ENCODE measurements at regions not wholly inside any gene's neighbourhood (a gene's known extent, or its start where the extent isn't known, plus 50 kb on each side); places are given as distances from the start of the nearest gene placed in this dataset.
A peak's percentile ranks its signal among the peaks of the same experiment; 100 is the strongest.

DNA sequence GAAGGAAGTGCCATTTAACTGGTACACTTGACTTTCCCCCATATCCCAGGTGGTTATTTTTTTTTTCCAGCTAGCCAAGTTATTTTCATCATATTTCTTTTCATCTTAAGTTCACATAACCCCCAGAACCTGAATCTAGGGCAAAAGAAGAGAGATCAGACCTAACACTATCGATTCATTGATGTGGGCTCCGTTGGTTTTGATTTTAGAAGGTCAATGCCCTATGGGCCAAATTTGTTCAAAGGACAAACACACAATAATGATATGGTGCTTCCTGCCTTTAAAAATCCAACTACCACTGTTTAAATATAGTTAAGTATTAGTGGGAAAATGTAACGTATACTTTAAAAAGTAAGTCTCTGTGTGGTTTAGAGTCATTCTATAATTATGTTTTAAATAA is 665.7 kb downstream of the ZNF674 start:
- no peak for DNase-seq (ENCODE audit: low read depth in 2 of 2)

DNA sequence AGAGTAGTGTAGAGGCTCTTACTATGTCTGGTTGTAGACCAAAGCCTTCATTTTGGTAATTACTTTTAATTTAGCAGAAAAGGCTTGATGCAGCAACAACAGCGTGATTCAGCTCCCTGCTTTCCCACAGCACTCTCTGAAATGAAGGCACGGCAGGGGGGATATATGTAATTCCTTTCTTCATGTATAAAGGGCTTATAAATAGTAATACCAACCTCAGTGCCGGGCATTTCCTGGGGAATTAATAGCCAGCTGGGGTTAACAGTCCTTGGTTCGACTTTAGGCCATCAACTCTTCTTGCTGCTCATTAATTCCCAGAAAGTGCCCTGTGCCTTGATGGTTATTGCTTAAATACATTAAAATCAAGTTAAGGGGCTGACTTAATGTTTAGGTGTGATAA is 669.0 kb downstream of the ZNF674 start:
- no peak for DNase-seq (ENCODE audit: low read depth in 2 of 2)

DNA sequence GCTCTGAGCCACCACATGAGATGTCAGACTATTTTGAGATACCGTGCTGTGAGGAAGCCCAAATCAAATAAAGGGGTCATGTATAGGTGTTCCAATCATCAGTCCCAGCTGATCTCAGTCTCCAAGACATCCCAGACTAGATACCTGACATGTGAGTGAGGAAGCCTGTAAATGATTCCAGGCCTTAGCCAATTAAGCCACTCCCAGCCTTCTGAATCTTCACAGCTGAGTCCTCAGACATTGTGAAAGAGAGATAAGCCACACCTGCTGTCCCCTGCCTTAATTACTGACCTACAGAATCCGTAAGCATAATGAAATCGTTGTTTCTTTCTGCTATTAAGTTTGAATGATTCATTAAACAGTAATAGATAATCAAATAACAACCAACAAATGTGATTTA is 671.4 kb downstream of the ZNF674 start:
- DNase-seq (ENCODE audit: low read depth in 2 of 2), result no peak

DNA sequence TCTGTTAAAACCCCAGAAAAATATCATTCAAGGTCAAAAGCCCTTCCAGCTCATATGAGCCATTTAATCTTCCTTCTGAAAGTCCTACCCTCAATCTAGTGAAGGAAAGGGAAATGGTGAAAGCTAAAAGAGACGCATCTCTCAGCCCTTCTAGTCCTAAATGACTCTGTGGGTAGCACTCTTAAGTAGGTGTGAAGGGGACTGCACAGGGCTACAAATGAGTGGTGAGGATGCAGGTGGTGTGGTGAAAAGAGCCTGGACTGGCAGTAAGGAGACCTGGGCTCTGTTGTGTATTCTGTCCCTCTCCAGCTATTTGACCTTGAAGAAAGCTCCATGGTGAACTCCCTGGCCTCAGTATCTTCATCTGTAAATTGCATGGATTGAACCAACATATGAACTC is 671.8 kb upstream of the DIPK2B start:
- no peak for DNase-seq (ENCODE audit: low read depth in 2 of 2)

DNA sequence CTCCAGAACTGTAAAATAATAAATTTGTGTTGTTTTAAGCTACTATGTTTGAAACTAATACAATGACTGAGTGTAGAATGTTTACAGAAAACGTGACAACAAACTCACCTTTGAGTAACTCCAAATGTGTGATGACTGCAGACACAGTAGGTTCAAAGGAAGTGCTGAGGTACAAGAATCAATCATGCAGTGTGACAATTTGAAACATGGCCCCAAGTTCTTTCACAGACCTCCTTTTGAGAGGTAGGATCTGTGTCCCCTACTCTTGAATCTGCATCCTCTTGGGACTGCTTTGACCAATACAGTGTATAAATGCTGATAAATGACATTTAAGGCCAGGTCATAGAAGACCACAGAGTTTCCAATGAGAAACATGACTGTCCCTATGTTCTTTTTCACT is 667.7 kb upstream of the DIPK2B start:
- no peak for DNase-seq (ENCODE audit: low read depth in 2 of 2)

DNA sequence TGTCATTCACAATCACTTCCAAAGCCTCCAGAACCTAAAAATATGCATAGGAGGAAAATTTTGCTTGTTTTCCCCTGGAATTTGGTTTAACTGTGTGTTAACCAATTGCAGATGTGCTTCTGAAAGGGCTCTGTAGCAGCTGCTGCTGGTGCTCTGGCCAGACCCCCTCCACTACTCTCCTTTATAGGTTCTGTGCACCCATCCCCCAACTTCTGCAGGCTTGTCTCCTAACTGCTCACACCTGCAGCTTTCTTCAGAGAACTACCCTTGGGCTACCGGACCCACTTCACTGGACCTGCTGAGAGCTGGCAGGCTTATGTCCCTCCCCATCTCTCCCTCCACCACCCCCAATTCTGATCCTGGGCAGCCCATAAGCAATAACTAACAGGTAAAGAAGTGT is 662.1 kb upstream of the DIPK2B start:
- DNase-seq (ENCODE audit: low read depth in 2 of 2), result no peak

DNA sequence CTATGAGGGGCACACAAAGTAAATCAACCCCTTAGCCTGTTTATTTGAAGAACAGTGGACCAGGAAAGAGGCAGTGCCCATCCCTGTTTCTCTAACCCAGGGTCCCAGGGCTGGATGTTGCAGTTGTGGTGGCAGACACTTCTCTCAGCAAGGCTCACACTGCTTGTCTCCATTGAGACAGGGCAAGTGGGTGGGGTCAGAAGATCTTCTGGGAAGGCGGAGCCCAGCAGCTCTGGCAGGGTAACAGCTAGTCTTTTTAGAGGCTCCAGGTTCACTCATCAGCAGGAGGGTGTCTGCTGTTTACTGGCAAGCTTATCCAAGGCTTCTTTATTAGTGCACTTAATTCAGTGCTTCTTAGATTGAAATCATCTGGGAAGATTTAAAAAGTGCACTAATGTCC is 659.8 kb upstream of the DIPK2B start:
- DNase-seq (ENCODE audit: low read depth in 2 of 2), result no peak

DNA sequence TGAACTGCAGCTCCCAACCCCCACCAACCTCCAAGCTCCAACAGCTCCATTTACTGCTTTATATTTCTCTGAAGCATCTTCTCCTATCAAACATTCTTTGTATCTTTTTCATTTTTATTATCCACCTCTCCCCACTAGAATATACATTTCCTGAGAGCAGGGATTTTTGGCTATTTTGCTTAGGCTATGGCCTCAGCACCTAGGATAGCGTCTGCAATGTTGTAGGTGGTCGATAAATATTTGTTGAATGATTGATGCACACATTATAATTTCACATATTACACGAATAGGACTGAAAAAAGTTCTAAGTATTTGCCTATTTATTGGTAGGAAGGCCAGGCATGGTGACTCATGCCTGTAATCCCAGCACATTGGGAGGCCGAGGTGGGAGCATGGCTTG is 658.7 kb upstream of the DIPK2B start:
- DNase-seq (ENCODE audit: low read depth in 2 of 2), result no peak

GRCh38 chrX:45852884-45853283 is 652.2 kb upstream of the DIPK2B start:
- DNase-seq (ENCODE audit: low read depth in 2 of 2), result no peak

DNA sequence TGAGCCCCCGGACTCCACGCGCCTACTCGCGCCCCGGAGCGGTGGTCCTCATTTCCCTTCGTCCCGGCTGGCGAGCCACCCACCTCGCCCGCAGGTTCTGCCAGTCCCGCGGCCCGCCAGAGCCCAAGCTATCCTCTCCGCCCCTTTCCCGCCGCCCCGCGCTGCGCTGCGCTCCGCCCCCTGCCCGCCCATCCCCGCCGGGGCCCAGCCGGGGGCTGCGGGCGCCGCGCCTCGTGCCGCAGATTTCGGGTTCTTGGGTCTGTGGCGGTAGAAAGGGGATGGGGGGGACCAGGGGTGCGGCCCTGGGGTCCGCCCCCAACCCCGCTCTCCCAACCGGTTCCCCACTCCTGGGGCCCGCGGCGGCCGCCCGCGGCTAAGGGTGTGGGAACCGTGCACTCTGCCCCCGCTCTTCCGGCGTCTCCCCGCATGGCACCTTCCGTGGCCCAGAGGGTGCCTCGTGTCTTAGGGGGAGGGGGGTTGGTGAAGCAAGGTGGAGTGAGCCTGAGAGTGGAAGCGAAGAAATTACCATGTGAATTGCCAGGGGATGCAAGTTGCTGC is 650.8 kb upstream of the DIPK2B start:
- DNase-seq (ENCODE audit: low read depth in 2 of 2), result peak; percentile 50

DNA sequence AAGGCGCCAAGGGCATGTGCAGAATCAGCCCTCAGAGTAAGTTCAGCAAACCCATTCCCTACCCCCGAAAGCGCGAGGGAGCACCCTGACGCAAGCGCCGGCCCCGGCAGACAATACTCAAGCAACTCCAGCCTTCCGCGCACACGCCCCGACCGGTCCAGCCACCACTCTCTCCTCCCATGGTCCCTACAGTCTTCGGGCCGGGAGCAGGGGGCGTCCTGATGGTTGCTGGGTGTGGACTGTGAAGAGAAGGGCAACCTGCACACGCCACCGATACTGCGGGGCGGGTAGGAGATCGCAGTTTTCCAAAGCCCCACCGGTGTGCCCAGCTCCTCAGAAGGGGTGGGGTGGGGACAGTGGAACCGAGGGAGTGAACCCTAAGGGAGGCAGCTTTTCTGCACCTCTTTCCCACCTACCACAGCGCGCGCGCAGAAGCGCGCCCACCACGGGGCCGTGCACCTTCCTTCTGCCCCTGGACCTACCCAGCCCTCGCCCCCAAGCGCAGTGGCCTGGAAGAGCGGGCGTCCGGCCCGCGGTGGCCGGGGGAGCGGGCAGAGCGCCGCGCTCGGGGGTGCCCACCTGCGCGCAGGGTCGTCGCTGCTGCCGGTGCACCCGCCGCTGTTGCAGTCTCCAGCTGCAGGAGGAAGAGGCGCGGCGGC is 650.2 kb upstream of the DIPK2B start:
- no peak for DNase-seq (ENCODE audit: low read depth in 2 of 2)

DNA sequence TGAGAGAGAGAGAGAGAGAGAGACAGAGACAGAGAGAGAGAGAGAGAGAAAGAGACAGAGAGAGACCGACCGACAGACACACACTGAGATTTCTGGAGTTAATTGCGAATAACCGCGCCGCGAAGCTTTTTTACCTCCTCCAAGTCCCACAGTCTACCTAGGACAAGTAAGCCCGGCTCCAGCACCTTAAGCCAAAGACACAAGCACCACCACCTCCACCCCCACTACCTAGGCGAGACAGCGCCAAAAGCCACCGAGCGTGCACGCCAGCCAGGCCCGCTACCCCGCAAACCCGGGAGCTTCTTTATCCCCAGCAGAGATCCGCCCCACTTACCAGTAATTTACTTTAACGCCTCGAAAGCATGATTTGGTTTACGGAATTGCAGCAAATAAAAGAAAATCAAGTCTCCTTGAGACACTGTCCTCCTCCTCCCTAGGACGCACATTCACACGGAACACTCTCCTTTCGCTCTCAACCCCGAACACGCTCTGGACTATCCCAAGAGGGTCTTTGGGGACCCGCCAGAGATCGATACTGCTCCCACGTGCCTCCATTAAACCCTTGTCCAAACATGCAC is 649.6 kb upstream of the DIPK2B start:
- no peak for DNase-seq (ENCODE audit: low read depth in 2 of 2)

DNA sequence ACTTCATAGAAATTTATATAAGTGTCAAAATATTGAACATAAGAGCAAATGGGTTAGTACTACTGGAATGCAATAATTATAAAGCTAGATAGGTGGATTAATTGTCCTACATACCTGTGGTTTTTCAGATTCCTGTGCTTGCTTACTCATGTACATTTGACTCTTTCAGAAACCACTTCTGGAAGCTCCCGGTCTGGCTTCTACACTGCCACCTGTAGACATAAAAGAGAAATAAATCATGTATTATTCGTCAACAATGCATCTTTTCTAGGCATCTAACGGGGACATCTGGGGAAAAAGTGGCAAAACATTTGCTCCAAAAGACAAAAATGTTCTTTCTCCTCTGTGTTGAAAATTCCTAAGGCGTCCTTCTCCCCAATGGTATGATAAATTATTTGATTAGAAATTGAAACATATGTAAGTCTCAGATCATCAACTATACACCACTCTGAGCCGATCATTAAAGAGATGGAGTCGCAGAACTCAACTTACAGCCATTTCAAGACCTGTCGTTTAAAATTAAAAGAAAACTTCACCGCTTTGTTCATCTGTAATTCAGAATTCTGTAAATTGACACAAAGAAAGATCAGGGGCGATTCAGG is 648.7 kb upstream of the DIPK2B start:
- no peak for DNase-seq (ENCODE audit: low read depth in 2 of 2)

GRCh38 chrX:45847961-45848360 is 647.3 kb upstream of the DIPK2B start:
- no peak for DNase-seq (ENCODE audit: low read depth in 2 of 2)

GRCh38 chrX:45846328-45846727 is 645.7 kb upstream of the DIPK2B start:
- DNase-seq (ENCODE audit: low read depth in 2 of 2), result no peak

DNA sequence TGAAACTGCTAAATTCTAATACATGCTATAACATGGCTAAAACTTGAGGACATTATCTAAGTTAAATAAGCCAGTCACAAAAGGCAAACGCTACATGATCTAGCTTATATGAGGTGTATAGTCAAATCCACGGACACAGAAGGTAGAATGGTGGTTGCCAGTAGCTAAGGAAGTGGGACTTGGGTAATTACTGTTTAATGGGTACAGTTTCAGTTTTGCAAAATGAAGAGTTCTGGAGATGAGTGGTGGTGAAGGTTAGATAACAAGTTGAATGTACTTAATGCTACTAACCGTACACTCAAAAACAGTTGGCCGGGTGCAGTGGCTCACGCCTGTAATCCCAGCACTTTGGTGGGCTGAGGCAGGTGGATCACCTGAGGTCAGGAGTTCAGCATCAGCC is 644.5 kb upstream of the DIPK2B start:
- DNase-seq (ENCODE audit: low read depth in 2 of 2), result no peak

DNA sequence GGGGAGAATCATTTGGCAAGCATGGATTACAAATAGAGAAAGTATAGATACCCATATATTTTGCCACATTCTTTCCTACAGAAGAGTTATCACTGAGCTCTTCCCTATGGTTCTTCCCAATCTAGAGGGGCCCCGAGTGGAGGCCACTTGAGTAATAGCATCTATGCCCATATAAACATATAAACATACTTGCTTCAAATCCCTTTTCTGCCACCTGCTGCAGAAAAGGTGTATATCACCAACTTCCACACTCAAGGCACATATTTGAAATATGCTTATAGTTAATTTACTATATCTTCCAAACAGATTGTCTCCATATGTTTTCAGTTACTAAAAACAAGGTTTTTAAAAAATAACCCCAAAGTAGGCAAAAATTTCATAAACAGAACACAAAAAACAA is 642.8 kb upstream of the DIPK2B start:
- no peak for DNase-seq (ENCODE audit: low read depth in 2 of 2)

DNA sequence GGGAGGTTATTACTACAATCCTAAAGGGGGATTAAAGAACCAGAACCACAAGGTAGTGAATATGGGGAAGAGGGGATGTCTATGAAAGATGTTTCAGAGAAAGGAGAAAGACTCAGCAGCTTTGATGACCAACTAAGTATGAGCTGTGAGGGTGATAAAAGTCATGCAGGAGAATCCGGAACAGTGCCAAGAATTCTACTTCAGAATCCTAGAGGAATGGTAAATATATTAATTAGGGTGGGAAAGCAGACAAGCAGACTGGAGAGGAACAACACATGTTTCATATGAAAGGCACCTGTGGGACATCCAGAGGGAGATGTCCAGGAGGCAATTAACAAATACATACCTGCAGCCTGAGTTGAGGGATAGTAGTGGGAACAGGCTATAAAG is 642.2 kb upstream of the DIPK2B start:
- no peak for DNase-seq (ENCODE audit: low read depth in 2 of 2)

- DNase-seq (ENCODE audit: low read depth in 2 of 2), result no peak
These were observed 641.7 kb upstream of the DIPK2B start for GRCh38 chrX:45842207-45842925.

GRCh38 chrX:45840411-45840950 is 639.8 kb upstream of the DIPK2B start:
- DNase-seq (ENCODE audit: low read depth in 2 of 2), result no peak

DNA sequence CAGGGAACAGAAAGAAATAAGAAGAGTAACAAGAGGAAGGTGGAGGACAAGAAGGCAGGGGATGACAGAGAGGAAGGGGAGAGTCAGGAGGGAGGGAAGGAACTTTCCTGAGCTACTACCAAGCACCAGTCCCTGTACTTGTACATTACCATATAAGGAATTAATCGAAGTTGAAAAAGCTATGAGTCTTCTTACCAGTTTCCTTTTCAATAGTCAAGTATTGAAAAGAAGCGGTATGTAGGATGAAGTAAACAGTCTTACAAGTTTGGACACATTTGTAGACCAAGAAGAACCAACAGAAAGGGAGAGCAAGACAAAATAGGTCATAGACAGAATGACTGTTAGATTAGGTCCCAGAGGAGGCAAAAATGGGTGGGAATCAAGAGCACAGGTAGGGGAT is 629.7 kb upstream of the DIPK2B start:
- DNase-seq (ENCODE audit: low read depth in 2 of 2), result no peak

DNA sequence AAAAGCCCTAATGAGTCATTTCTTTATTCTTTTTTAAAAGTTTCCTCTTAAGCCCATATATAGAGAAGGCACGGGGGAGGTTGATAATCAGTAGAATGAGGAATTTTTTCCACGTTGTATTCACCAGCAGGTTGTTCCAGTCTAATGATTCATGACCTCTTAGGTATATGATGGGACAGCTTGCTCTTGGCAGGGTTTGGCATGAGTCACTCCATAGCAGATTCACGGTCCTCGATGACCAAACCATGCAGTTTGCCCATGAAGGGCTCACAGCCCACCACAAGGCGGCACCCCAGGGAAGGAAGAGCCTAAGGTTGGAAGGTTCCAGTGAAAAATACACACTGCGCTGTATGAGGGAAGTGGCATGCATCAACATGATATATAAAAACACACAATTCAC is 623.8 kb upstream of the DIPK2B start:
- peak; percentile 50 to 51 for DNase-seq (ENCODE audit: low read depth in 2 of 2)

Measured in stimulated activated CD4-positive, alpha-beta T cell treated with anti-CD3 and anti-CD28 coated beads, Interleukin-15, amount 100 ng/mL, for 48 hours (primary cell).